ENCODE measurements at regions not wholly inside any gene's neighbourhood (a gene's known extent, or its start where the extent isn't known, plus 50 kb on each side); places are given as distances from the start of the nearest gene placed in this dataset.

DNA sequence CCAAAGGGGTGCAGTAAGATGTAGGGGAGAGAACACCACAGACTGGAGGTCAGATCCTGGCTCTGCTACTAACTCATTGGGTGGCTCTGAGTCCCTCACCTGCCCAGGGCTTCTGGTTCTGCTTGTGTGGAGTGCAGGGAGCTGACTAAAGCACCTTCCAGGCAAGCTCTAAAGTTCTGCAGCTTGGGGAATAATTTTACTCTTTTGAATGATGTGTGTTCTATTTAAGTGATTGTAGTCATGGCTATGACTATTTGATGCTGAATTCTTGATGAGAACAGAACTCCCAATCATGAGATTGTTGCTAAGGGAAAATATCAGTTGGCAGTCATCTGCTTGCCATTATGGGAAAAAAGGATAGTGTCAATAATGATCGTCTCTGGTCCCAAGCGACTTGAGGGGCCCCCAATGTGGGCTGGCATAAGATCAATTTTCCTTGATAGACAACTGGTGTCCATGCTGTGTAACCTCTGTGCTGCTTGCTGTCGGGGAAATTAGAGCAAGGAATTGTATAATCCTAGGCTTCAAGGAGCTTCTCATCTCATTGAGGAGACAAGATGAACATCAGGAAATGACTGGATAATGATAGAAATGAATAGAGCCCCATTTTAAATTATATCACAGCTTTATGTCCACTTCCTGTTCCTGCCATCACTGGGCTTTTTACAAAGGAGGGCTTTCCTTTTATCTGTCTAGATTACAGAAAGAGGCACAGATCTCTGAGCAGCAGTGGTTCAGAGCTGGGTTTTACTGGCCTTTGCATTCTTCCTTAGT, 131.7 kb downstream of the SLC4A3 start:
- H3K14ac ChIP-seq (ENCODE audit: low read length in 2 of 2), result no peak overlapping the region
- H3K79me1 ChIP-seq (replicated peaks; ENCODE audit: low read length, poor library complexity, severe bottlenecking), result no peaks in the 10 kb centered on the region
- no peak overlapping the region for H2BK12ac ChIP-seq (ENCODE audit: low read length in 2 of 2)
- H3K9me3 ChIP-seq (ENCODE audit: control insufficient read depth, low read length), result no peaks in the 10 kb centered on the region
- H3K9ac ChIP-seq (ENCODE audit: low read length), result no peak overlapping the region
- H3K4me3 ChIP-seq (ENCODE audit: insufficient read depth in 1 of 2, low read depth in 1 of 2, low read length in 2 of 2), result no peak overlapping the region
- no peak for DNase-seq
- H3K4ac ChIP-seq (ENCODE audit: low read depth in 1 of 2, low read length in 2 of 2), result no peak overlapping the region
- no peak overlapping the region for H4K91ac ChIP-seq (ENCODE audit: low read length)
- H3K36me3 ChIP-seq (ENCODE audit: control insufficient read depth in 1 of 2, insufficient read depth in 2 of 2, low read depth in 1 of 2, low read length in 2 of 2), result no peaks in the 10 kb centered on the region
- no peaks in the 10 kb centered on the region for H3K4me1 ChIP-seq (ENCODE audit: control insufficient read depth, insufficient read depth, low read depth, low read length)
- H2BK15ac ChIP-seq (ENCODE audit: low read depth, poor library complexity, severe bottlenecking), result no peak overlapping the region
- H3K27ac ChIP-seq (ENCODE audit: low read length, poor library complexity, severe bottlenecking), result no peak overlapping the region
- H2AK5ac ChIP-seq (ENCODE audit: low read length, severe bottlenecking), result no peak overlapping the region
- H2BK5ac ChIP-seq (ENCODE audit: low read depth, low read length, poor library complexity, severe bottlenecking), result no peak overlapping the region
- no peak overlapping the region for H4K8ac ChIP-seq (ENCODE audit: low read length)
- H3K18ac ChIP-seq (ENCODE audit: low read depth in 1 of 2, low read length in 2 of 2), result no peak overlapping the region
- no peak overlapping the region for H2AFZ ChIP-seq (ENCODE audit: low read depth, low read length)
- H2BK120ac ChIP-seq (ENCODE audit: low read depth, low read length), result no peak overlapping the region
- H3K23ac ChIP-seq (ENCODE audit: low read length in 2 of 2), result no peak overlapping the region
- no peak overlapping the region for H3K4me2 ChIP-seq (ENCODE audit: low read length, poor library complexity, severe bottlenecking)
- whole genome bisulfite sequencing, result 86% methylated on average over 3 of the region's 3 CpGs
- peaks cover 0 to 25% of the 10 kb centered on the region in 2 experiments for H3K27me3 ChIP-seq (ENCODE audit: control insufficient read depth in 1 of 2, insufficient read depth in 1 of 2, low read length in 2 of 2)

DNA sequence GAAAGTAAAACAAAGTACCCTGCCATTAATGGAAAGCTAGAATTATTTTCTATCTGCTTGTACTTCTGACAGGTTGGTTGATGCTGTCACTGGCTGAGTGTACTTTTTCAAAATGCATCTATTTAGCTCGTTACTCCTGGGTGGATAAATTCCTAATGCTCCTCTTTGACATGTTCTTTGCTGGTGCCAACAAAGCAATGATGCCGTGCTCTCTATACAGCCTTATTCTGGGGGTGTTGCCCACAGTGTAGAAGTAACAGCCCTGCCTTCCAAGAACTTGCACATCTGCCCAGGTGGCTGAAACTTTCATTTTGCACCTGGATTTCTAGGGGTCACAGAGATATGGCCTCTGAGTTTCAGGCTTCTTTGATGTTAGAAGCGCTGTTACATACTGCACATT, 132.4 kb downstream of the SLC4A3 start:
- no peaks in the 10 kb centered on the region for H3K36me3 ChIP-seq (ENCODE audit: control insufficient read depth in 1 of 2, insufficient read depth in 2 of 2, low read depth in 1 of 2, low read length in 2 of 2)
- H3K27ac ChIP-seq (ENCODE audit: low read length, poor library complexity, severe bottlenecking), result no peak overlapping the region
- H3K4me1 ChIP-seq (ENCODE audit: control insufficient read depth, insufficient read depth, low read depth, low read length), result no peaks in the 10 kb centered on the region
- H2BK12ac ChIP-seq (ENCODE audit: low read length in 2 of 2), result no peak overlapping the region
- no peak overlapping the region for H4K91ac ChIP-seq (ENCODE audit: low read length)
- H2BK15ac ChIP-seq (ENCODE audit: low read depth, poor library complexity, severe bottlenecking), result no peak overlapping the region
- no peak overlapping the region for H3K4me2 ChIP-seq (ENCODE audit: low read length, poor library complexity, severe bottlenecking)
- H3K4me3 ChIP-seq (ENCODE audit: insufficient read depth in 1 of 2, low read depth in 1 of 2, low read length in 2 of 2), result no peak overlapping the region
- no peak overlapping the region for H2BK5ac ChIP-seq (ENCODE audit: low read depth, low read length, poor library complexity, severe bottlenecking)
- no peak overlapping the region for H2AK5ac ChIP-seq (ENCODE audit: low read length, severe bottlenecking)
- no peak overlapping the region for H2AFZ ChIP-seq (ENCODE audit: low read depth, low read length)
- peaks cover 0 to 25% of the 10 kb centered on the region in 2 experiments for H3K27me3 ChIP-seq (ENCODE audit: control insufficient read depth in 1 of 2, insufficient read depth in 1 of 2, low read length in 2 of 2)
- no peaks in the 10 kb centered on the region for H3K9me3 ChIP-seq (ENCODE audit: control insufficient read depth, low read length)
- H3K14ac ChIP-seq (ENCODE audit: low read length in 2 of 2), result no peak overlapping the region
- H3K23ac ChIP-seq (ENCODE audit: low read length in 2 of 2), result no peak overlapping the region
- WGBS, result 66% methylated on average over 3 of the region's 3 CpGs
- H2BK120ac ChIP-seq (ENCODE audit: low read depth, low read length), result no peak overlapping the region
- no peak overlapping the region for H3K9ac ChIP-seq (ENCODE audit: low read length)
- DNase-seq, result no peak
- H4K8ac ChIP-seq (ENCODE audit: low read length), result no peak overlapping the region
- H3K18ac ChIP-seq (ENCODE audit: low read depth in 1 of 2, low read length in 2 of 2), result no peak overlapping the region
- H3K79me1 ChIP-seq (replicated peaks; ENCODE audit: low read length, poor library complexity, severe bottlenecking), result no peaks in the 10 kb centered on the region
- no peak overlapping the region for H3K4ac ChIP-seq (ENCODE audit: low read depth in 1 of 2, low read length in 2 of 2)

DNA sequence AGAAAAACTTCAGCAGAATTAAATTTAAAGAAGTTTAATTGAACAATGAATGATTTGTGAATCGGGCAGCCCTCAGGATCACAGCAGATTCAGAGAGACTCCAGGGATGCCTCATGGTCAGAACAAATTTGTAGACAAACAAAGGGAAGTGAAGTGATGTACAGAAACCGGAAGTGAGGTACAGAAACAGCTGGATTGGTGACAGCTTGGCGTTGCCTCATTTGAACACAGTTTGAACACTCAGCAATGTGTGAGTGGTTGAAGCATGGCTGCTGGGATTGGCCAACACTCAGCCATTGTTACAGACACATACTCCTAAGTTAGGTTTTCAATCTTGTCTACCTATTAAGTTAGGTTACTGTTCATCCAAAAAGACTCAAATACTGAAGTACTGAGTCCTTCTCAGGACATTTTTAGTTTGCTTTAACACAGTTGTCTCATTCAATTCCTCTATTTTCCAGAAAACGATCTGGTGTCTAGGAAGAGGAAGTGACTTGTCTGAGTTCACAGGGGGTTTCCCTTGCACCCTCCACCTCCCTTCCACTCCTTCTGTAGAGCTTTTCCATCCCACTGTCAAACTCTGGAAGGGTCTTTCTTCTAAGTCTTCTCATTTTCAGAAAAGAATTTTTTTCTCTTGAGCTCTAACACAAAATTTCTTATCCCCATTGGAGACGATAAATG, 137.9 kb downstream of the SLC4A3 start:
- H2BK15ac ChIP-seq (ENCODE audit: low read depth, poor library complexity, severe bottlenecking), result no peak overlapping the region
- H3K18ac ChIP-seq (ENCODE audit: low read depth in 1 of 2, low read length in 2 of 2), result no peak overlapping the region
- no peak overlapping the region for H2BK120ac ChIP-seq (ENCODE audit: low read depth, low read length)
- no peak overlapping the region for H4K8ac ChIP-seq (ENCODE audit: low read length)
- H2BK5ac ChIP-seq (ENCODE audit: low read depth, low read length, poor library complexity, severe bottlenecking), result no peak overlapping the region
- H3K36me3 ChIP-seq (ENCODE audit: control insufficient read depth in 1 of 2, insufficient read depth in 2 of 2, low read depth in 1 of 2, low read length in 2 of 2), result no peaks in the 10 kb centered on the region
- H3K23ac ChIP-seq (ENCODE audit: low read length in 2 of 2), result no peak overlapping the region
- H4K91ac ChIP-seq (ENCODE audit: low read length), result no peak overlapping the region
- no peak overlapping the region for H2BK12ac ChIP-seq (ENCODE audit: low read length in 2 of 2)
- H3K4ac ChIP-seq (ENCODE audit: low read depth in 1 of 2, low read length in 2 of 2), result no peak overlapping the region
- H3K27me3 ChIP-seq (ENCODE audit: control insufficient read depth in 1 of 2, insufficient read depth in 1 of 2, low read length in 2 of 2), result peaks cover 0 to 12% of the 10 kb centered on the region in 2 experiments
- no peak overlapping the region for H3K4me3 ChIP-seq (ENCODE audit: insufficient read depth in 1 of 2, low read depth in 1 of 2, low read length in 2 of 2)
- H3K27ac ChIP-seq (ENCODE audit: low read length, poor library complexity, severe bottlenecking), result no peak overlapping the region
- 73% methylated on average over 4 of the region's 5 CpGs for WGBS
- no peaks in the 10 kb centered on the region for H3K4me1 ChIP-seq (ENCODE audit: control insufficient read depth, insufficient read depth, low read depth, low read length)
- no peak for DNase-seq
- H2AK5ac ChIP-seq (ENCODE audit: low read length, severe bottlenecking), result no peak overlapping the region
- H3K14ac ChIP-seq (ENCODE audit: low read length in 2 of 2), result no peak overlapping the region
- no peak overlapping the region for H3K9ac ChIP-seq (ENCODE audit: low read length)
- H3K4me2 ChIP-seq (ENCODE audit: low read length, poor library complexity, severe bottlenecking), result no peak overlapping the region
- H3K9me3 ChIP-seq (ENCODE audit: control insufficient read depth, low read length), result no peaks in the 10 kb centered on the region
- H3K79me1 ChIP-seq (replicated peaks; ENCODE audit: low read length, poor library complexity, severe bottlenecking), result no peaks in the 10 kb centered on the region
- H2AFZ ChIP-seq (ENCODE audit: low read depth, low read length), result no peak overlapping the region

DNA sequence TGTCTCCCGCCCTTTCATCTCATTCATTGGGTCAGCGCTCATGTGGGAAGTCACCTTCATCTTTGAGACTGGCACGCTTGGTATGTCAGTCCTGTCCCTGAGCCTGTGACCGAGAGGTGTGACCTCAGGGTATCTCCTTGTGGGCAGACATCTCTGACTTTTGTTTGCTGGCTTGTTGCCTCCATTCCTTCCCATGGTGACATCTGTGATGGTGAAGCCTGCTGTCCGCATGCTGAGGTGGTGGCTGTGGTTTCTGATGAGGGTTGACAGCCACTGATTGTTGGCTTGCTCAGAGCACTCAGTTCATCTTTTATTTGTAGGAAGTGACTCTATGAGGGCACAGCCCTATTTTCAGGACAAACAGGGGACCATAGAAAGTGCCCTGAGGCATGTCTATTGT, 139.2 kb downstream of the SLC4A3 start:
- 86% methylated on average over 5 of the region's 5 CpGs for WGBS
- Histone ChIP-seq H3K9me3 (ENCODE audit: control insufficient read depth, low read length) (no peaks in the 10 kb centered on the region), H3K4ac (ENCODE audit: low read depth in 1 of 2, low read length in 2 of 2) (no peak overlapping the region)

More for the DNA sequence above, 139.2 kb downstream of the SLC4A3 start:
- Histone ChIP-seq H3K27ac (ENCODE audit: low read length, poor library complexity, severe bottlenecking) (no peak overlapping the region), H2BK5ac (ENCODE audit: low read depth, low read length, poor library complexity, severe bottlenecking) (no peak overlapping the region), H3K79me1 (replicated peaks; ENCODE audit: low read length, poor library complexity, severe bottlenecking) (no peaks in the 10 kb centered on the region), H3K4me2 (ENCODE audit: low read length, poor library complexity, severe bottlenecking) (no peak overlapping the region), H3K4me1 (ENCODE audit: control insufficient read depth, insufficient read depth, low read depth, low read length) (no peaks in the 10 kb centered on the region), H3K4me3 (ENCODE audit: insufficient read depth in 1 of 2, low read depth in 1 of 2, low read length in 2 of 2) (no peak overlapping the region), H3K9ac (ENCODE audit: low read length) (no peak overlapping the region), H2AK5ac (ENCODE audit: low read length, severe bottlenecking) (no peak overlapping the region), H2AFZ (ENCODE audit: low read depth, low read length) (no peak overlapping the region), H2BK12ac (ENCODE audit: low read length in 2 of 2) (no peak overlapping the region), H3K18ac (ENCODE audit: low read depth in 1 of 2, low read length in 2 of 2) (no peak overlapping the region), H4K8ac (ENCODE audit: low read length) (no peak overlapping the region), H2BK15ac (ENCODE audit: low read depth, poor library complexity, severe bottlenecking) (no peak overlapping the region), H2BK120ac (ENCODE audit: low read depth, low read length) (no peak overlapping the region), H3K23ac (ENCODE audit: low read length in 2 of 2) (no peak overlapping the region), H3K36me3 (ENCODE audit: control insufficient read depth in 1 of 2, insufficient read depth in 2 of 2, low read depth in 1 of 2, low read length in 2 of 2) (no peaks in the 10 kb centered on the region), H3K14ac (ENCODE audit: low read length in 2 of 2) (no peak overlapping the region), H4K91ac (ENCODE audit: low read length) (no peak overlapping the region), H3K27me3 (ENCODE audit: control insufficient read depth in 1 of 2, insufficient read depth in 1 of 2, low read length in 2 of 2) (peaks cover 0 to 6% of the 10 kb centered on the region in 2 experiments)
- no peak for DNase-seq

Data from mesenchymal stem cell (in vitro differentiated cells and primary cell).